ENCODE measurements at regions not wholly inside any gene's neighbourhood (a gene's known extent, or its start where the extent isn't known, plus 50 kb on each side); places are given as distances from the start of the nearest gene placed in this dataset.
"Not testable (repeated sequence)": the region's sequence is repeated elsewhere in the genome, so short reads cannot be mapped to it uniquely, and the experiment has no call there.

DNA sequence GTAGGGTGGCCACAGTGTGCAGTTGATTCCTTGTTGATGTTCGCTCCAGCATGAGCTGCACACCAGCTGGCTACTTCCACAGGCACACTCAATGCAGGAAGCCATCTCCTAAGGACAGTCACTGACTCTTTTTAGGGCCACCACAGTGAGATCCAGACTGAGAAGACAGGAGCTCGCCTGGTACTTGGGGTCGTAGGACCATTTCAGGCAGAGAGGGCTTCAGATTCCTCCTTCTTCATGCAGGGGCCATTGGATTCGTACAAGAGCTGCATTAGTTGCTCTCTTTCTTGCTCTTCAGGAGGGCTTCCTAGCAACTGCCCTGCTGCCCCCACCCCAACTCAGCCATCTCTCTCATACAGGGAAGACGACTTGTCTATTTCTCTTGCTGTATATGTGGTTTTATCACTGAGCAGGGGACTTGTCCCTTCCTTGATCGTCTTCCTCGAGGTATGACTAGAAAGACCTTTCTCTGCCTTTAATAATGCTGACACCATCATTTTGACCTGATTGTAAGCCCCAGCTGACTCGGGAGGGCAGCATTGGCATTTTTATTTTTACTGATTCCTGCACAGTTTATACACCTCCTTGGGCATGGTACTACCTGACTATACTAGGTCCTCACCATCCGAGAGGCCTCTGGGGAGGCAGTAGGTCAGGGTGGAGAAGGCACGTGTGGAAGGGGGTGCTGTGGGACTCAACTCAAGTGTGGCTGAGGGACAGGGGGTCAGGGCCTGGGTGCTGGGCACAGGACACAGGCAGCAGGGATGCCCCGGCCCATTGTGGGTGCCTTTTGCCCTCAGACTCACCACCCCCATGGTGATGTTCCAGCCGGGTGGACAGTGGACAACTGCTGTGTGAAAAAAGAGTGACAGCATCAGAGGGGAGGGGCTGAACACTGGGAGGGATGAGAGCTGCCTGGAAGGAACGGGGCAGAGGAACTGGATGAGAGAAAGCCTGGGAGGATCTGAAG lies 136.7 kb upstream of the ZNF746 start:
- no peak for DNase-seq (ENCODE audit: low read depth)

DNA sequence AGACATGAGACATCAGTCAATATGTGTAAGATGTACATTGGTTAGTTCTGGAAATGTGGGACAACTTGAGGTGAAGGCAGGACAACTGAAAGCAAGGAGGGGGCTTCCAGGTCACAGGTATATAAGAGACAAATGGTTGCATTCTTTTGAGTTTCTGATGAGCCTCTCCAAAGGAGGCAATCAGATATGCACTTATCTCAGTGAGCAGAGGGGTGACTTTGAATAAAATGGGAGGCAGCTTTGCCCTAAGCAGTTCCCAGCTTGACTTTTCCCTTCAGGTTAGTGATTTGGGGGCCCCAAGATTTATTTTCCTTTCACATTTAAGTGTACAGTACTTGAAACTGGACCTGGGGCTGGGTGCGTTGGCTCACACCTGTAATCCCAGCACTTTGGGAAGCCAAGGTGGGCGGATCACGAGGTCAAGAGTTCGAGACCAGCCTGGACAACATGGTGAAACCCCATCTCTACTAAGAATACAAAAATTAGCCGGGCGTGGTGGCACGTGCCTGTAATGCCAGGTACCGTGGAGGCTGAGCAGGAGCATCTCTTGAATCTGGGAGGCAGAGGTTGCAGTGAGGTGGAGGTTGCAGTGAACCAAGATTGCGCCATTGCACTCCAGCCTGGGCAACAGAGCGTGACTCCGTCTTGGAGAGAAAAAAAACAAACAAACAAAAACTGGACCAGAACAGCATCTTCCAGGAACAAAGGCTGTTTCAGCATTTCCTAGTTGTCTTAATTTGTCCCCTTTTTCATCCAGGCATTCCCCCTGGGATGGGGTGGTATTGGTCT lies 130.9 kb upstream of the ZNF746 start:
- DNase-seq (ENCODE audit: low read depth), result not testable (repeated sequence)

DNA sequence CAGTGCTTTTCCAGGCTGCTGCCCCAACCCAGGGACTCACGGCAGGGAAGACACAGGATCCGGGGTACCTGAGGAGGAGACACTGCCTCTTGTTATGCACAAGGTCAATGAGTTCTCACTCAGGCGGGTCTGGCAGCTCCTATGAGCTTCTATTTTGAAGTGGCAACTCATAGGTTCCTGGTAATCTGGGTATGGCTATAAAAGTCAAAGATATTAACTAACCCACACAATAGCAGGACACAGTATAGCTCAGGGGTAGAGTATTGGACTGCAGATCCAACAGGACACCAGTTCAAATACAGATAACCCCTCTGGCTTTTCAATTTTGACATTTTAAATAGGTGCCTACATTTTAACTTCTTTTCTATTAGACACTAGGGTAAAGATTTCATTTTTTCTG lies 130.3 kb upstream of the ZNF746 start:
- no peak for DNase-seq (ENCODE audit: low read depth)

DNA sequence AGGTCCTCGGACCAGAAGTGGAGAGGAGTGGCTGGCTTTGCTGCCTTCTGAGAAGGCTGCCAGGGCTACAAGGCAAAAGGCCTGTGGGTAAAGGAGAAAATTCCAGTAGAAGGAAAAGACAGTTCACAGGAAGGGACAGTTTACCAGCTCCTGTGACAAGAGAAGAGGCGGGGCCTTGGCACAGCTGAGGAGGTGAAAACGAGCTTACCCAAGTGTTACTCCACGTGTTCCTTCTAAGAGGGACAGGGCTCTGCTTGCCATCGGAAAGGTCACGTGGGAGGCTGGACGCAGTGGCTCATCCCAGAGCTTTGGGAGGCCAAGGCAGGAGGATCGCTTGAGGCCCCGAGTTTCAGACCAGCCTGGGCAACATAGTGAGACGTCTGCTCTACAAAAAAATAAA lies 129.4 kb upstream of the ZNF746 start:
- DNase-seq (ENCODE audit: low read depth), result no peak

DNA sequence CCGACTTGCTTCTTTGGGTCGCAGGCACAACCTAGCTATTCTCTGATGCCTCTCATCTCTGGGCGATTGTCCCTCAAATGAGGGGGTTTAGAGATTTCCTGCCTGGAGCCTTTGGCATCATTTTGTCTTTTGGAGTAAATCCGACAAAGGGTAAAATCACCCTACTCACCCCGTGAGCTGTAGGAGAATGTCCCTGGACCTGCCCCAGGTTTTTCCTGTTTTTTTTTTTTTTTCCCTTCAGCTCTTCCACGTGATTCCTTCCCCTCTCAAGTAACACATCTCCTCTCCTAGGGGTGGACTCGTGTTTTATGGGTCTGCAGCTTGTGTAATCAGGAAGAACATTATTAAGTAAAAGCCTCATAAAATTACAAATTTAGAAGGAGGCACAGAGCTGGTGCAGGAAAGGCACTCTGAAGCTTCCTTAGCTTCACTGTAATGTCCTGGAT lies 128.4 kb upstream of the ZNF746 start:
- DNase-seq (ENCODE audit: low read depth), result peak; percentile 26

DNA sequence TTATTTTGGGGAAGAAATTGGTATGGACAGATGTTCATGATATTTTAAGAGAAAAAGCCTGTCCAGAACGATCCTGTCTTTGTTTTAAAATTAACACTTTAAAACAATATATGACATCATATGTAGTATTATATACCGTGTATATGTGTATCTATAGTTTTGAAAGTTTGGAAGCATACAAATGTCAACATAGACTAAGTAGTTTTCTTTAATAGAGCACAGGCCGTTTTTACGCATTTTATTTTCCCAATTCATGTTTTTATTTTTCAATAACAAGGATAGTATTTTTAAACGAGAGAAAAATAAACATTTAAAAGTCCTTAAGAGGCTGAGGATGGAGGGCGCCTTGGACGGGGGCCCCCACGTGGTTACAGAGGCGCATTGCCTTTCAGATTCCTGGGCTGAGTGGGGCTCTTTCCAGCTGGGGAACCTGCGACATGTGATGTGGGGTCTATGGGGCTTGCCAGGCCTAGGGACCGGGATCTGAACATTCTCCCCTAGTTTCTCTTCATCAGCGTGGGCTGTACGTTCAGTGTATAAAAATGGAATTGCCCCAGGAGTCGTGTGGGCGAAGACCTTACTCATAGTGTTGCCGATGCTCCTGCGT lies 127.8 kb upstream of the ZNF746 start:
- DNase-seq (ENCODE audit: low read depth), result peak; percentile 40

DNA sequence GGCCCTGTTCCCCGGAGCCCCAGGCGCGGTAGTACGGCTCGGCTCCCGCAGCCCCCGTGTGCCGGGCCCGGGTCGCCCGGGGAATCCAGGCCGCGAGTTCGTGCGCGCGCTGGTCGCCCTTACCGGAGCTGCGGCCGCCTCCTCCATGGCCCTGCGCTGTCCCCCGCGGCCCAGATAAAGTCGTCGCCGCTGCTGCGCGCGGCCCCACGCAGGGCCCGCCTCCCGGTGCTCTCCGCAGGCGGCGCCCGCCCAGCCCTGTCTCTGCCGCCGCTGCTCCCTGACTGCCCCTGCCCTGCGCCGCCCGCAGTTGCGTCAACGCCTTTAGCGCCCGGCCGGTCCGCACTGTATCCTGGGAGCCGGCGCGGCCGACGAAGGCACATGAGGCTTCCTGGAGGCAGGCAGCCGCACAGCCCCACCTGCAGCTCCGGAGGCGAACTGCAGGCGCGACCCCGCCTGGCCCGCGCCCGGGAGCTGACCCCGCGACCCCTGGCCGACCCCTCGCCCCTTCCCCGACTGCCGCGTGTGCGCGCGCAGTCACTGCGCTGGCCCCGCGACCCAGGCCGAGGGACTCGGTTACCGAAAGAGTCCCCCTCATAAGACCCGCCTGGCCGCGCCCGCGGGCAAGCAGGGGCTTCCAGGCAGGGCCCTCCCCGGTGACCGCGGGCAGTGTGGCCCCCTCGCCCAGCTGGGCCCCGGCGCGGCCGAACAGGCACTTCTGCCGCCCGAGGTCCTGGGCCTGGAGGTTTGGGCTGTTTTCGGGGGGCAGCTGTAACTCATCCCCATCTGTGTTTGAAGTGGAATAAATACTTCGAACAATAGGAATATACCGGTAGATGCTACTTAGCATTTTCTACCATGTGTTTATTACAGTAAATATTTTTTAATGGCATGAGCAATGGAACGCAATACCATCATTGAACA lies 127.1 kb upstream of the ZNF746 start:
- peak; percentile 95 for DNase-seq (ENCODE audit: low read depth)

DNA sequence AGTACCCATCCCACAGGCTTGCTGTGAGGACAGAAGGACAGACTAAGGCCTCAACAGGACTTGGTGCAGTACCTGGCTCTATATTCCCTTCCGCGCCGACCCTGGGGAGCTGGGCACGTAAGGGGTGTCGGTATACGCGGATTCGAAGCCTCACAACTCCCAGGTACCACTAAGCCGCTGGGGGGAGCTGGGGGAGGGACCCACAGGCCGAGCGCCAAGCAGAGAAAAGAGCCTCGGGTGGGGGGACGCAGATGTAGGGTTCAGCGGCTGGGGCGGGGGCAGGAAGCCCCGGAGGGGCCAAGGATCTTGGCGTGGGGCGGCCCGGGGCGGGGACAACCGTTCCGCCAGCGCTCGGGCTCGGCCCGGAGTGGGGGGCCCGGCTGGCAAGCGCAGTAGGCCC lies 126.4 kb upstream of the ZNF746 start:
- DNase-seq (ENCODE audit: low read depth), result no peak

DNA sequence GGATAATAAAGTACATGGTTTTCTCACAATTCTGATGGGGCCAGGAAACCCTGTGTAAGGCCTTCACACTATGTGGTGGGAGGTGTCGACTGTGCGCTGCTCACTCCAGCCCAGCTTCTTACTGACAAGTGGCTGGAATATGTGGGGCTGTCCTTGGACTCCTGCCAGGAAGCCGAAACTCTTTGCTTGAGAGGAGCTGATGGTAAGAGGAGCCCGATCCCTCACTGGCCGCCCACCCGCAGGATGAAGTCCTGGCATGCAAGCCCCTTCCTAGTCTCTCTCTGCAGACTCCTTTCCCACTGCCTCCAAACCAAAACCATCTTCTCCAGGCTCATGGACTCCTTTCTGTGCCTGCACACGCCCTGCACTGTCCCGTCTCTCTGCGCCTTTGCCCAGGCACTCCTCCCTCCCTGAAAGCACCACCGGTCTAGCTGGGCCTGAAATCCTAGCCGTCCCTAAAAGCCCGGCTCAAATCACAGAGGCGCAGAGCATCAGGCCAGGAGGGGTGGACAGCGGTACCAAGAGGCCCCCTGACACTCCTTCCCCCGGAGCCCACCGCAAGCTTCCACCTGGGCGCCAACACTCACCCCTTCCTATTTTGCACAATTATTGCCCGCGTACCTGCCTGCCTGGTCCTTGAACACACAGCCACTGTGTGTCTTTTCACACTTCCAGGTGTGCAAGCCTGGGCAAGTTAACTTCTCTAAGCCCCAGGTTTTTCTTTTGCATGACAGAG lies 125.8 kb upstream of the ZNF746 start:
- DNase-seq (ENCODE audit: low read depth), result peak; percentile 63

DNA sequence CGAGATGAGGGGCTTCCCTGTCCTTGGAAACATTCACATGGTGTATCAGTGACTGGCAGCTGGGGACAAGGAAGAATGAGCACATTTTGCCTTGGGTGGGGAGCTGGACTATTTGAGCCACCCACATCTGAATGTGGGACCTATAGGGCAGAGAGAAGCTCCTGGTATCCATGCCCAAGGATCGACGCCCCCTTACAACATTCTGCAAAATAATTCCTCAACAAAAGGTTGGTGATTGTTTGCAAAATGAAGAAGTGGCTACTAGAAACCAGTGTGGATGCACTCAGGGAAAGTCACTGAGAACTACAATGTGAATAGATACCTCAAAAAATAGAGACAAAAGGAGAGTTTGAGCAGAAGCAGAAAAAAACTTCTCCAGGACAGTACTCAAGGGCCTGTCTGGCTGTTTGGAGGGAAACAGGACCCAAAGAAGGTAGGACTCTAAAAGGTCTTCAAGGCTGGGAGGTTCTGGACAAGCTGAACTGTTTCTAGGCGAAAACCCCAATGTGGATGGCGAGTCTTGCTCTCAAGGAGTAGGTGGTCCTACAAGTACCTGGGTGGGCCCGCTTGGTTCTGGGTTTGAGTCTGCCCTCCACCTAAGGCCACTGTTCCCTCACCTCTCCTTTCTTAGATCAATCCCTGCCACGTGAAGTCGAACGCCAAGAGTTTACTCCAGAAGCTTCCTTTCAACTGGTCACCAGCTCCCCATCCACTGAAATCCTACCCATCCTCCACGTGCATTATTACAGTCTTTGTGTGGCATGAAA lies 125.0 kb upstream of the ZNF746 start:
- DNase-seq (ENCODE audit: low read depth), result no peak

DNA sequence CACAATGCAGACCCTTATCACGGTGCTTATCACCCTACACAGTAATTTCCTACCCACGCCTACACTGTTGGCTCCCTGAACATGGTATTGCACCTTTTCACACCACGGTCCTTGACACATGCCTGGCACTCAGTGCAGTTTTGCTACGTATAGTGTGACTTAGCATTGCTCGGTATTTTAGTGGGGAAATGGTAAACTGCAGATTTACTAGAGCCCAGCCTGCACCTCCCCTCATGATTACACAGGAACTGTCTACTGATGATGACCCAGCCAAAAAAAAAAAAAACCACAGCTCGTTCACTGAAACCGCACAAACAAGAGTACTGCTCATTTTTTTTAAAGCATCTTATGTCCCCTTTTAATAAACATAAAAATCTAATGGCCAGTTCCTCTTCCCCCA lies 124.2 kb upstream of the ZNF746 start:
- DNase-seq (ENCODE audit: low read depth), result no peak

DNA sequence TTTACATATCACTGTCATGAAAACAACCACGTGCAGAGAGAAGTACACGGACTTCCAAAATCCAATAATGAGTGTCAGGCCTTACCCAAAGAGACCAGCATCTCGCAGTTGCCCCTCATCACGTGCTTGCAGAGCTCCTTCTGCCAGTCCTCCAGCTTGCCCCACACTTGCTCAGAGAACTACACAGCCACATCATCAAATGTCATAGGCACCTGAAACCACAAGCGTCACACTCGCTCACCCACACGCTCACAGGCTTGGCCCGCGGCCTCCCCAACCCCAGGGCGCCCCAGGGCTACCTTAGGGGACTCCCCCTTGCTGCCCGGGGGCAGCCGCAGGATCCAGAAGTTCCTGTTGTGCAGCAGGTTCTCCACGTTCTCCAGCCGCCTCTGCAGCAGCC lies 123.4 kb upstream of the ZNF746 start:
- no peak for DNase-seq (ENCODE audit: low read depth)

DNA sequence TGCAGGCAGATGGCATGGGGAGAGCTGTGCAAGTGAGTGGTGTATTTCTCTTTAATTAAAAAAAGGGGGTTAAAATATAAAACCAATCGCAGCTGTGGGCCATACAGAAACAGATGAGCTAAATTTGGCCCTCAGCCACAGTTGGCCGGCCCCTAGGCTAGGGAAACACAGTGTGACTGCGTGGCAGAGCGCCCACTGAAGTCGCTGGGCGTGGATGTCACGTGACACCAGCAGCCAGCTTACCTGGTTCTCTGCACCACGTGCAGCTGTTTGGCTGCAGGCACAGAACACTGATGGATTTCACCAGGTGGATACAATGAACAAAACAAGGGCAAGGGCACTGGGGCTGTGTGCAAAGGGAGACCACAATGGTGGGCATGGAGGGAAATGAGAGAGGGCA lies 119.3 kb upstream of the ZNF746 start:
- no peak for DNase-seq (ENCODE audit: low read depth)

DNA sequence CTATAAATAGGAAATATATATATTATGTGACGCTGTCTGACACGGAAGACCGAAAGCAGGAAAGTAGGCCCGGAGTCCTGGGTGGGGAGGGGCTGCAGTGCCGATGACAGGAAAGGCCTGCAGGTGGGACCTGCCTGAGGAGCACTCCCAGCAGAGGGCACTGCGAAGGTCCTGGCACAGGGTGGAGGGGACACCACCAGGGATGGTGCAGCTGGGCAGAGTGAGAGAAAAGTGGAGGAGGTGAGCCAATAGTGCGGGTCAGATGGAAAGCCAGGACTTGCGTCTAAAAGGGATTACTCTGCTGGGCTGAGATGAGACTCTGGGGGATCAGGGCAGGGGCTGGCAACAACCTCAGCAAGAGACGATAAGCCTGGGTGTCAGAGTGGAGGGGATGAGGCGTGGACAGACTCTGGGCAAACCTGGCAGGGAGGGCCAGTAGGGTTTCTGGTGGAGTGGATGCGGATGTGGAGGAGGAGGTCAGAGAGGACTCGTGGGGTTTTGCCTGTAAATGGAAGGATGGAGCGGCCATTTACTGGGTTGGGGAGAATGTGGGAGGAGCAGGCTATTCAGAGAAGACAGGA lies 118.2 kb upstream of the ZNF746 start:
- DNase-seq (ENCODE audit: low read depth), result no peak

DNA sequence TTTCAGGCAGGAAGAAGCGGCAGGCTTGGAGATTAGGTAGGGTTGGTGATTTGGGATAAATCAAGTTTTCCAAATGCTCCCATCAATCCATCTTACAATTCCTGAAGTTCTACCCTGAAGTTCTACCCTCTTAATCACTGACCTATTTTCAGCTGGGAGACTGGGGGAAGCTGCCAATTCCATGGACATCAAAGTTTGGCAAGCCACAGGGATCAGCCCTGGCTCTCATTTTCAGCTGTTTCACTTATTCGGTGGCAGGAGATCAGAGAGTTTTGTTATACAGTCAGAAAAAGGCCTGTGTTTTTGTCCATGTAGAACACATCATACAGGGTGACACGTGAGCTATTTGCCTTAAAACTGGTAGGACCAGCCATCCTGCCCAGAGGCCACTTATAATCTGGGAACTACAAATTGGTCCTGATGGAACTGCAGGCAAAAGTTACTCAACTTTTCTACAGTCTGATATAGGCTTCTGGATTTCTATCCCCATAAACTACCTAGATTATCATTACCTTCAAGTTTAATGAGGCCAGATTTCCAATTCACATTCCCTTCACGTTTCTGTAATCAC lies 112.9 kb upstream of the ZNF746 start:
- DNase-seq (ENCODE audit: low read depth), result no peak

DNA sequence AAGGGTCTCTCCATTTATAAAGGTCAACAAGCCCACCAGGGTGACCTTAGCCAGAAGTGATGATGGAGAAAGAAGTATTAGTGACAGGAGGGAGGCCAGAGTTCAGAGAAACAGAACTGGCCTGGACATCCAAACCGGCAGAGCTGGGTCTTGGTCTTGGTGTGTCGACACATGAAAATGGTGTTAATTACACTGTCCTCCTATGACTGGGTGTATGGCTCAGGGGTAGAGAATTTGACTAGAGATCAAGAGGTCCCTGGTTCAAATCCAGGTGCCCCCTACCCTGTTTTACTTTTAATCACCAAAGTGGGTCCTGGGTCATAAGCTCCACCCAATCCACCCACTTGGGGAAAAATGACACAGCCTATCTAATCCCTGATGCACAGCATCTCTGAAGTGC lies 110.6 kb upstream of the ZNF746 start:
- no peak for DNase-seq (ENCODE audit: low read depth)

DNA sequence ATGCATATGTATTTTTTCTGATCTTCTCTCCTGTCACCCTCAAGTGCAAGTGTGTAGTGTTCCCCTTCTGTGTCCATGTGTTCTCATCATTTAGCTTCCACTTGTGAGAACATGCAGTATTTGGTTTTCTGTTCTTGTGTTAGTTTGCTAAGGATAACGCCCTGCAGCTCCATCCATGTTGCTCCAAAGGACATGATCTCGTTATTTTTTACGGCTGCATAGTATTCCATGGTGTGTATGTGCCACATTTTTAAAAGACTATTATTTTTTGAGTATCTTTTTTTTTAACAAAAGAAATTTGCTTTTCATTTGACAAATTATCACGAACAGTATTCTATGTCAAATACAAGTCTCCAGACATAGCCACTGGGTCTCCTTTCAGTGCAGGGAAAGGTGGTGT lies 110.1 kb upstream of the ZNF746 start:
- DNase-seq (ENCODE audit: low read depth), result no peak

DNA sequence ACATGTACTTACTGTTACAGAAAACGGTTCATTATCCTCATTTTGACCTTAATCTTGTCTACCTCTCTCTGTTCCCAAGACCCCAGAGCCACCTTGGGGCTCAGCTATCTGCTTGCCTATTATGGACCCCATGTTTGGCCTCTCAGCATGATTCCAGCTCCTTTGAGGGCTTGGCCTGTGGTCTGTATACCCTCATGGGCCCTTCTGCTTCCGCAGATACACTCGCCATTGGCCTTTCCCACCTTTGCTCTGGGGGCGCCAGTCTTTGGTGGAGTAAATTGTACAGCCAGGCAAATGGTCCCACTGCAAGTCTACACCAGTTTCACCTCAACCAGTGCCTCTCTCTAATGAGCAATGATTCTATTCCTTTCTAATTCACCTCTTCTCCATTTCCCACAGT lies 109.2 kb upstream of the ZNF746 start:
- DNase-seq (ENCODE audit: low read depth), result no peak

DNA sequence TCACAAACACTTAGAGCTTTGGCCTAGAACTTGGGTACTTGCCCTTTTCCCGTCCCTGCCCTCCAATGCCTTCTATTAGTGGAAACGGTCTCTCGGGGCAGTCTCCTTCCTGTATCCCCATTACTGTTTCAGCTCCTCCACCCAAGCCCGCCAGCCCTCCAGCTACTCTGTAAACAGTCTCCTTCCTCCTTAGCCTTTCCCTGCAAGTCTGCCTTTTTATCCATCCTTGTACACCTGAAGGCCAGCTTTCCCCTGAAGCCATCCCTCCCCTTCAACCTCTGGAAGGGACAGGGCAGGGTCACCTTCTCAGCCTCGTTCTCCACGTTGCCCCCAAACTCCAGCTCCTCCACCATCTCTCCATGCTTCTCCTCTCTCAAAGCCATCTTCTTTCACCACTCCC lies 108.1 kb upstream of the ZNF746 start:
- DNase-seq (ENCODE audit: low read depth), result no peak
